HG02870 (cell line): ENCODE measurements at regions not wholly inside any gene's neighbourhood (a gene's known extent, or its start where the extent isn't known, plus 50 kb on each side); places are given as distances from the start of the nearest gene placed in this dataset.

Source experiments
- ATAC-seq: cut with Tn5 transposase; IDR thresholded peaks from one replicate; pipeline ENCODE4 v1.9.1; 2021; ENCODE audit warnings: mild to moderate bottlenecking, moderate library complexity; ENCODE audit not compliant: unreplicated experiment

DNA sequence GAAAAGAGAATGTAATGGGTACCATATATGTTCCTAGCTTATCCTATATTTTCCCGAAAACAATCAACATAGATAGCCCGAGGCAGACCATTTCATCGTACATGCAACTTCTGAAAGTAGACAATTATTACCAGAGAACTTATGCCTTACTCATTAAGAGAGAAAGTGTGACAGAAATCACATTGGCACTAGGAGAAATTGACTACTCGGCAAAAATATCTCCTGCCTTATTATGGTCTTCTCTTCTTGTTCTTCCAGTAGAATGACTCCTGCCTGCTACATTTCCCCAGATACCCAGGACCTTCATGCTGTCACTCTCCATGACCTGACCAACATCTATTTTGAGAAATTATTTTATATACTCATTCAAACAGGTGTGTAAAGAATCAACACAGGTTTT, 1015.7 kb downstream of the TUSC7 start:
- ATAC-seq: no peak

DNA sequence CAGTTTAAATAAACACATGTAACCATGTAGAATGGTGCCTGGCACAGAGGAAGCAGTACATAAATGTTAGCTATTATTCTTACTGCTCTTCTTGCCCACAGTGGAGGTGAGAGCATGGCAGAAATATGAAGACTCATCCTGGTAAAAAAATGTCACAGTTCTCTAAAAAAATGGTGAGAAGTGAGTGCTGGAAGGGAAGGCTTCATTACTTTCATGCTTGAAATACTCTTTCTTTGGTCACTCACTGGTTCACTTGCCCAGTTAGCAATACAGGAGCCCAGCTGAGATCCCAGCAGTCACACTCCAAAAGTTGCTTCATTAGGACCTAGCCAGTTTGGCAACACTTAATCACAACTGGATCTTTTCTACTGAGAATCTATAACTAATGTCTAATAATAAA, 1017.2 kb downstream of the TUSC7 start:
- ATAC-seq: no peak

GRCh38 chr3:117728226-117728625, 1018.6 kb downstream of the TUSC7 start:
- no peak for ATAC-seq

GRCh38 chr3:117734496-117734895, 1024.9 kb downstream of the TUSC7 start:
- no peak for ATAC-seq

DNA sequence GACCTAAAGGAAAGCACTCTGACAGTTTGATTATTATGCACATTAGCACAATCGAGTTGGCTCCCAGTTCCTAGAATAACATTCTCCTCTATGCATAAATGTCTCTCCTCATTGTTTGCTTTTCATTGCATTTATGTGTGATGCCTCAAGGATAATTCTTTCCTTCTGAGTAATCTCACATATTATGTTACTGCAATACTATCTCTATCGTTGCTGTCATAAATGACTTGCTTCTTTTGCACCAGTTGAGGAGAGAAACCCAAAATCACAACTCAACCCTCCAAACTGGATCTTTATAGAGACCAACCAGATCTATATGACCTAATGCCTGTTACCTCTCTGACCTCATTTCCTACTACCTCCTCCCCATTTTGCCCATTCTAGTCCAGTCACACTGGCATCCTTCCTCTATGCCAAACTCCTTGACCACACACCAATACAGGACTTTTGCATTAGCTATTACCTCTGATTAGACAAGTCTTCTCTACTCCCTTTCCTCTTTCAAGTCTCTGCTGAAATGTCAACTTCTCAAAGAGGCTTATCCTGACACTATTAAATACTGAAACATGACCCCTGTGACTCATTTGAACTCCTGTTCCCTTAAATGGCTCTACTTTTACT, 1026.0 kb downstream of the TUSC7 start:
- no peak for ATAC-seq

GRCh38 chr3:117736846-117737245, 1027.3 kb downstream of the TUSC7 start:
- no peak for ATAC-seq

DNA sequence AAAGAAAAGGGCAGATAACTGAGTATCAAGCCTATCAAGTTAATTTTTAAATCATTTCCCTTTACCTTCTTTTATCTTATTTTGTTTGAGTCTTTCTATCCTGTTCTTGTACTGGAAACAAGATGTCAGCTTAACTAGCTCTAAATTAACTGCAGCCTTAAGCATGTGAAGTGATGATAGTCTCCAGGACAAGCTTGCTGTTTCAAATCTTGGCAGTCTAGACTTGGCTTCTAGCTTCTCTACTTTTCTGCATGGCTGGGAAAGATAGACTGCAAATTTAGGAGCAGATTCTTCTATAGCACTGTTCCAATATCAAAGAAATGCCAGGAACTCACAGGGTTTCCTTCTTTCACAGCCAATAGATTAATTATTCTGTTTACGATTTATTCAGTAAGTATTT, 1034.4 kb downstream of the TUSC7 start:
- no peak for ATAC-seq

DNA sequence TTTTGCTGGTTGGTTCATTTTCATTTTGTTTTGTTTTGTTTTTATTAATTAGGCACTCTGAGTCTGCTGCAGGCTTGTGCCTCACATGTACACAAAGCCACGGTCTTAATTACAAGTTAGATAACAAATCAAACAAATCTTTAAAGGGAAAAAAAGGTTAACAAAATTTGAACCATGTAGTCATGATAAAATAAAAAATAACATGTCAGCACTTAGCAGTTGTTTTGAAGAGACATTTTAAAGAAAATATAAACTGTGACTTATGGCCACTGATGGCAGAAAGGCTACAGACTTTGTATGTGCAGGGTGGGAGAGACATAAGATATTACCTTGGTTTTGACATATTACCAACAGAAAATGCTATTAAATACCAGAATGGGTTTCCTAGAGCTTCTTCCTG, 1035.4 kb downstream of the TUSC7 start:
- ATAC-seq: no peak

- no peak for ATAC-seq
Observed at GRCh38 chr3:117745516-117745915, 1035.9 kb downstream of the TUSC7 start.

- ATAC-seq: no peak
Observed at GRCh38 chr3:117746066-117746465, 1036.5 kb downstream of the TUSC7 start.

DNA sequence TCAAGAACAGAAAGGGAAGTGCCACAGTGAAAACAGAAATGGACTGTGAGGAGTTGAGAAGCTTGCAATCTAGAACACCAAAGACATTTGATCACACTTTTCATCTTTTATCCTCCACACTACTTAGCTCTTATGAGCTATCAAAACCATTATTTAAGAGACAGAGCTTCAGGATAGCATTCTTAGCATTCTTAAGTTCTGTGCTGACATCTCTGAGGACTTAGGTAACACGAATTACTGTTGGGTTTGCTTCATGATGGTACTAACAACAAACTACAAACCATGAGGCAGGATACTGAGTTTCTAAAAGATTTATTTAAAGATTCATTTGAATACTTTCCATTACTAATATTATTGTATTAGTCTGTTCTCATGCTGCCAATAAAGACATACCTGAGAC, 1038.6 kb downstream of the TUSC7 start:
- no peak for ATAC-seq

DNA sequence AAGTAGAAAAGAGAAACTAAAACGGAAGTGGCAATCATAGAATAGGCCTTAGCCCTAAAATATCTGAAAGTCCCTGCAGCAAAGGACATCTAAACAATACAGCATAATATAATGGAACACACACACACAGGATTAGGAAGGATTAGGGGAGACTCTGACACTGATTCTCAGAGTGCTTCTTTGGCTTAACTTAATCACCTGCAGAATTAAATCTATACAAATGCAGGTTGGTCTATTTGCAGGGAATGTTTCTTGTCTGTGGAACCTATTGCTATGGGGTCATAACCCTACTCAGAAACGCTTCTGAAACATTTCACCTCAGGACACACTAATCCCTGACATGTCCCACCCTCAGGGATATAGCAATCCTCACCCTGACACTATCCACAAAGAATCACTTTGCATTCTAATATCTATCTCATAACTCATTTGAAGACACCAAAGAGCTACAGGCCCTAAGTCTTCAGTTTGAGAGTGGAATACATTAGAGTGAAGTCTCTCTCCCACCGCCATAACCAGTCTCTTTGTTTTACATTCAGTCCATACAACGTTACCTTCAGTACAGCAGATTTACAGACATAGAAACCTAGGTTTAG, 1041.2 kb downstream of the TUSC7 start:
- ATAC-seq: no peak

DNA sequence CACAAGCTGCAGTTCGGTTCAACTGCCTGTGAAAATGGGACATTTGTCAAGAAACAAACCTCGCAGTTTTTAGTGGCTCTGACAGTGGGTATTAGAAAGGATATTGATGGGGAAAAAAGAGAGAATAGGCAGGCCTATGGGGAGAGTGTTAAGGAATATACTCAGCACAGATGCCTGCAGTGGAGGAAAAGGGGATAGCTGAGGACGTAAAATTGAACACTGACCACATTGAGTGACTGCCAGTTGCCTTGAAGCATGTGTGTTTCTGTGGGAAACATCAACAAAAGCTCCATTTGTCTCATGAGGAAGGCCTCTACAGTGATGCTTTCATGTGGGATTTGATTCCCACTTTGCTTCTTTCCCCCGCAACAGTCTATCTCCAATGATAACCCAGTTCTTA, 1042.1 kb downstream of the TUSC7 start:
- no peak for ATAC-seq

DNA sequence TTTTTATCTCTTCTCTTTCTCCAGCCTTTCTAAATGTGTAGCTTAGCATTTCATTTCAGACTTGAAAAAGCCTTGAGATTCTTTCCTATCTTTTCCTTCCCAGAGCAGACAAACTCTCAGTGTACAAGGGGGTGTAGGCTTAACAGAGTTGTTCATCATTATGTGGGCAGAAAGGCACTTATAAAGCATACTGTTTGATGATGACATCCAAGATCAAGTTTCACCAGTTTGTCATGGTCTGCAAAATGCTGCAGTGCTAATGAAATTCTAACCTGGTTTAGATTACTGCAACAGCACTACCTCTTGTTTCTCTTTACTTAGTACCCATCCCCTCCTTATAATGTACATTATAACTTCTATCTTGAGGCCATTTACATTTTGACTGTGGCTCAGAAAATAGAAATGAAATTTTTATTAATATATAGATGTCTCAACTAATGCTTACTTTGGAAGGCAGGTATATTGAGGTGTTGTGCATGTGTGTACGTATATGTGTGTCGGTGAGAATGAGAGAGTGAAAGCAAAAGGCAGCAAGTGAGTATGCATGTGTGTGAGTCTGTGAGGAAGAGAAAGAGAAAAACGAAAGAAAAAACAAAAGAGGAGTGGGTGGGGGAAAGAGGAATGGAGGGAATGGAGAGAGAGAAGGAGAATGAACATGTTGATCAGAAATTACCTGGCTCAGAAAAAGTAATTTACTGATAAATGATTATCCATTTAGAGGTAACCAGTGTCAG, 1043.6 kb downstream of the TUSC7 start:
- ATAC-seq: no peak

DNA sequence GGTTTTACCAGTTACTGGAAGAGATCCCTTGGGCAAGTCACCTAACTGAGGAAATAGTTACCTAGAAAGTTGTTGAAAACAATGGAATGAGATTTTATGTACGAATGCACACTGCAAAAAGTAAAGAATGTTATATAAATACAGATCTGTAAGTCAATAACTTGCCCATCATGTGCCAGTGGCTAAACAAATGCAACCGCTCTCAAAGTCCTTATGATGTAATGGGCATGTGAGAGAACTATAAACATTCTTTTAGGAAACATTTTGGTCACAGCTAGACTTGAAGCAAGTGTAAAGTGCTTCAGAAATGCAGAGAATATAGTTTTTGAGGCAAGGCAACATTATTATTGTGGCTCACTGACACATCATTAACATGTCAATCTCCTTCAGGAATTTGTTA, 1044.5 kb downstream of the TUSC7 start:
- ATAC-seq: no peak

GRCh38 chr3:117754841-117755240, 1045.3 kb downstream of the TUSC7 start:
- no peak for ATAC-seq

DNA sequence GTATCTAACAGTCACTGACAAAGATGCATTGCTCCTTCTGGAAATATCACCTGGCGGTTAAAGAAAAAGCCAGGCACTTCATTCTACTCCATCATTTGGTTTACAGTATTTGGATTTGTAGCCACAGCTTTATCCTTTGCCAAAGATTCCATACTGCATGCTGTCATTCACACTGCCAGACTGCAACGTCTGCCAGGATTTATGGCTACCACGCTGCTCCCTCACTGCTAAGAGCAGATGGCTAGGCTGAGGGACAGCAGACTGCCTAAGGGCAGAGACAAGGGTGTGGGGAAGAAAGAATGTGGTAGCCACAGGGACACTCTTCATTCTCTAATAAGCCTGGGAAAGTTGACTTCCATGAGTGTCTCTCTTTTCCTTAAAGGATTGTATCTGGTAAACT, 1047.0 kb downstream of the TUSC7 start:
- ATAC-seq: no peak

- no peak for ATAC-seq
Observed at GRCh38 chr3:117761703-117762620, 1052.4 kb downstream of the TUSC7 start.

DNA sequence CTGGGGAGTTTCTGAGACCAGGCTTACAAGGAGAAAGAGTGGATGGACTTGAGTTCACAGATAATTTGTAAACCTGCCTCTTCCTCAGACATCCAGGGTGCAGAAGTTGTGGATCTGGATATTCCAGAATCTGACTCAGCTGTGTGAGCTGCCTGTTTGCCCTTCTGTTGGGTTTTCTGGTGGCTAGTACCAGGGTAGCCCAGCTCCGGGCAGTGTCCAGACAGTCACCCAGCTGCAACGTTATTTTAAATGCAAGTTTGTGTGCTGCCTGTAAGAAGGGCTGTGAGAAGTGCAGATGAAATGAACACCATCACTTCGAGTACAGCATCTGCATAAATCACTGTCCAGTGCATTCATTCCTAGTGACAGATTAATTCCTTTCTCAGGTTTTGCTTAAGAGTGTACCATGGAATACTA, 1053.0 kb downstream of the TUSC7 start:
- ATAC-seq: no peak

DNA sequence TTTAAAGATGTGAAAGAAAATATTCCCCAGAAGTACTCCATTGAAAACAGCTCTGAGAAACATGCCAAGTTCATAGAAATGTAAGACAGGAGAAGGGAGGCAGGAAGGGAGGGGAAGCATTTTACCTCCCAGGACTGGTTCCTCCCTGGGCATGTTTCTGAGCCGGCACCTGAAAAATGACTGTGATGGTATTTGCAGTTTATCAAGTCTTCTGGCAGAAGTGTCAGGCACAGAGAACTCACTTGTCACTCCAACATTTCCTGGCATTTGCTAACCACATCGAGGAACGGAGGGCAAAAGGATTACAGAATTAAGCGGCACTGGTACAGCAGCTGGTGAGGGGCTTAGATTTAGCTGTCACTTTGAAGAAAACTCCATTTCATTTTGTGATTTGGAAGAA, 1054.0 kb downstream of the TUSC7 start:
- ATAC-seq: no peak

DNA sequence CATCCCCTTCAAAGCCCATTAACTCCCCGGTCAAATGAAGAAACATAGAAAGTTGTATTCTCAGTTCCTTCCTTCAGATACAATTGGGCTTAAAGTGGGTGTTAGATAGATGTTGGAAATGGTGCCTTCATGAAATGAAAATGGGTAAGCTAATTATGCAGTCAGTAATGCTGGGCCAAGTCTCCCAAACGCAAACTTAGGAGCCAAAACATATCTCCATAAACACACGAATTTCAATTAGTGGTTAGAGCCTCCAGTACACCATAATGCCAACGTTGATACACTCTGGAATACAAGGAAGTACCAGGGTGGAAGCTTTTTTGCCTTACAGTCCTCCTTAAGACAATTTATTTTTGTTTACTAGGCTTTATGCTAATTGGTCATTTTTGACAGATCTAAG, 1059.0 kb downstream of the TUSC7 start:
- ATAC-seq: no peak
